ENCODE measurements at regions not wholly inside any gene's neighbourhood (a gene's known extent, or its start where the extent isn't known, plus 50 kb on each side); places are given as distances from the start of the nearest gene placed in this dataset.

DNA sequence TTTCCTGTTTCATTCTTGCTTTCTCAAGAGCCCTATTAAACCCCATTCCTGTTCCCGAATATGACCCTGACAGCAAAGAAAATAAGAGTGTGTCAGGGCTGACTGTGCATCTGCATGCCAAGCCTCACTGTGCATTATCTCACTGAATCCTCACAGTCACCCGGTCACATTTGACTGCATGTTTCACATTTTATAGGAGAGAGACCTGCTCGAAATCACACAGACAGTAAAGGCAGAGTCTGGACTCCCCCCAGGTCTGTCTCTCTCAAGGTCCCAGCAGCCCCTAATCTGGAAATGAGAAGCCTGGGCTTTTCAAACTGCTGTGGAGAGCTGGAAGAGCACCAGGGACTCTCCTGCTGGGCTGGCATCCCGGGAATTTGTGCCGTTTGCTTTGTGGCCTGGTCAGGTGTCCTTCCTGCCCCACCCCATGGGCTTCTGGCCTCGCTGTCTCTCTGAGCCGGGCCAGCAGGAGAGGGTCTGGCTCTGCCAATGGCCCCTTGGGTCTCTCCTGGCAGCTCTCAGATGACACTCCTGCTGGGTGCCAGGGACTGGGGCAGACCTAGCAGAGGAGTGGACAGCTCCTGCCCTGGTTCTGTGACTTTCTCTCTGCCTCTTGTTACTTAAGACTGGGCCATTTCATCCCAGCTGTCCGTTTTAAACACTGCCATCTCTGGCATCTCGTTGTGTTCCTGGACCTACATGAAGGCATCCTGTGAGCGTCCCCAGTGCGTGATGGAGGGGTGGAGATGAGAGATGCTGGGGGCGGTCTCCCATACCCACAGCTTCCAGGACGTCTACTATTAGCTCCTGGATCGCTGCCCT is 173.6 kb downstream of the ARHGAP12 start:
- no peak for DNase-seq

DNA sequence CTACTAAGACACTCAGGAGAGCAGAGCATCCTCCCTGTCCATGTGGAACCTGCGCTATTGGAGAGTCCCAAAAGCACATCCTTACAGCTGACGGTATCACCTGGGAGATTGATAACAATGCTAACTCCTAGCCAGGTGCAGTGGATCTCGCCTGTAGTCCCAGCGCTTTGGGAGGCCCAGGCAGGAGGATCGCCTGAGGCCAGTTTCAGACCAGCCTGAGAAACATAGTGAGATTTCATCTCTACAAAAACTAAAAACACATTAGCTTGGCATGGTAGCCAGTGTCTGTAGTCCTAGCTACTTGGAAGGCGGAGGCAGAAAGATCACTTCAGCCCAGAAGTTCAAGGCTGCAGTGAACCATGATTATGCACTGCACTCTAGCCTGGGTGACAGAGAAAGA is 174.9 kb downstream of the ARHGAP12 start:
- no peak for DNase-seq

- no peak for DNase-seq
These were observed 176.5 kb downstream of the ARHGAP12 start for GRCh38 chr10:31752170-31752569.

DNA sequence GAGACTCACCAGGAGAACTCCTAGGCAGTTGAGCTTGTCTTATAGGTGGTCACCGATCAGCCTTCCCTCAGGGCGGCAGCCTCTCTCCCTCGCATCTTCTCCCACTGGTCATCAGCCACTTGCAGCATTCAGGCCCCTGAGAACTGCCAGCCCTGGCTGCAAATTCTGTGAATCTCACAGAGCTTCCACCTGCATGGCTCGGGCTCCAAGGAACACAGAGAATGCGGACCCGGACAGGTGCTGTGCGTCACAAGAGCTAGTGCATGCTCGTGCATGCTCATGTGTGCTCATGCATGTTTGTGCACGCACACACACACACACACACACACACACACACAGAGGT is 176.9 kb downstream of the ARHGAP12 start:
- no peak for DNase-seq

- DNase-seq = no peak
These were observed 177.4 kb downstream of the ARHGAP12 start for GRCh38 chr10:31751051-31751737.

DNA sequence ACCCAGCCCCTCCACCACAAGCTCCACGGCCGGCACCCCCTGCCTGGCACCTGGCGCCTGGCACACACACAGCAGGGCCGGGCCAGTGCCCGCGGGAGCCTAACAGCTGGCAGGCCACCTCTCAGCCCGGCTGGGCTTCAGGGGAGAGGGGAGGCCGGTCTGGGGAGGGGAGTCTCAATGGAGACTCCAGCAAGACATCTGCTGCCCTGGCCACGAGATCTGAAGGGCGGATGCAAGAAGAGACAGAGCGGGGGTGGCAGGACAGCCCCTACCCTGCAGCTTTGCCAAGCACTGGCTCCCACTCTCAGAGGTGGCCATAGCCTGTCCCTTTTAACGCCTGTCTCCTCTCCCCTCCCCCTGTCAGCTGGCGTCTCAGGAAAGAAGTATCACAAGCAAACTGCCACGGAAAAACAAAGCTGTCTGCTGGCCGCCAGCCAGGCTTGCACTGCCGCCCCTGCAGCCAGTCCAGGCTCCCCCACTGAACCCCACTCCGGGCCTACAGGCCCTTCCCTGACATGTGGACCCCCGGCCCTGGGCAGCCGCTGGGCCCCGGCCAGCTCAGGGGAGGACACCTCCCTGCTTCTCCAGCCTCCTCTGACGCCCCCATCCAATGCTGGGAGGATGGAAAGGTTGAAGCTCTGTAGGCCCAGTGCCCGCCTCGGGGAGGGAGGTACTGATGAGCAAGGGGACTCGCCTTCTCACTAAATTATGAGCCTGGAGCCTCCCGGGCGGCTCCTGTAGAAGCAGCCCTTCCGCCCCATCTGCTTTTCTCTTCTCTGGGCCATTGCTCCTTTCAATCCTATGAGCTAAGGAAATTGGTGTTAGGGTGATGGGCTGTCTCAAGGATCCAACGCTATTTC is 178.4 kb downstream of the ARHGAP12 start:
- no peak for DNase-seq

- no peak for DNase-seq
These were observed 179.3 kb downstream of the ARHGAP12 start for GRCh38 chr10:31749301-31749700.

GRCh38 chr10:31745612-31746376 is 182.8 kb downstream of the ARHGAP12 start:
- no peak for DNase-seq

DNA sequence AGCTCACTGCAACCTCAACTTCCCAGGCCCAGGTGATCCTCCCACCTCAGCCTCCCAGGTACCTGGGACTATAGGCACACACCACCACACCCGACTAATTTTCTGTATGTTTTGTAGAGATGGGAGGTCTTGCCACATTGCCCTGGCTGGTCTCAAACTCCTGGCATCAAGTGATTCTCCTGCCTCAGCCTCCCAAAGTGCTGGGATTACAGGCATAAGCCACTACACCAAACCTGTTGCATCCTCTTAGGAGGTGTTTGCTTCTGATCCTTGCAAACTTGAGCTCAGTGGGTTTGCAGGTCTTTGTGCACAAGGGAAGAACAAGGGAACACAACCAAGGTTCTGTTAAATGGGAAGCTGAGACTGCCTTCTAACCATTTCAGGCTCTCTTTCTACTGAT is 184.6 kb downstream of the ARHGAP12 start:
- DNase-seq = no peak

GRCh38 chr10:31742255-31742654 is 186.4 kb downstream of the ARHGAP12 start:
- no peak for DNase-seq

GRCh38 chr10:31741473-31741872 is 187.2 kb downstream of the ARHGAP12 start:
- no peak for DNase-seq

DNA sequence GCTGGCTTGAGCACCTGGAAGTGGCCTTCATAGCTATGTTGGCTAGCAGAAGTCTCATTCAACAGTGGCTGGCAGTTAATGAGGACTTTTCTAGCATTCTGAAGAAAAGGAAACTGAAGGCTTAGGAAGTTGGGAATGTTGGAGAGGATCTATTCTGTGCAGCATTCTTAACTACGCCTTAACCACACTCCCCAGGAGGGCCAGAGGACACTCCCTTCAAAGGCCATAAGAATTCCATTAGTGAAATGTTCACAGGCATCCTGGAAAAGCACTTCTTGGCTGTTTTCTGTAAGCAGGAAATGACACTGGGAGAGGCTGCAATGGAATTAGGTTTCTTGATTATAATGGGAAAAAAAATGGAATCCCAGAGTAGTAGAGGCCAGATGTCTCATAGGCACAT is 188.9 kb downstream of the ARHGAP12 start:
- DNase-seq = no peak

GRCh38 chr10:31739146-31739545 is 189.5 kb downstream of the ARHGAP12 start:
- no peak for DNase-seq

GRCh38 chr10:31731711-31732110 is 196.9 kb downstream of the ARHGAP12 start:
- no peak for DNase-seq

- DNase-seq = no peak
These were observed 197.9 kb downstream of the ARHGAP12 start for GRCh38 chr10:31730776-31731175.

- no peak for DNase-seq
These were observed 199.9 kb downstream of the ARHGAP12 start for GRCh38 chr10:31728698-31729224.

GRCh38 chr10:31725436-31725835 is 203.2 kb downstream of the ARHGAP12 start:
- no peak for DNase-seq

- no peak for DNase-seq
These were observed 204.3 kb downstream of the ARHGAP12 start for GRCh38 chr10:31724296-31724695.

GRCh38 chr10:31723106-31723750 is 205.4 kb downstream of the ARHGAP12 start:
- DNase-seq = no peak

DNA sequence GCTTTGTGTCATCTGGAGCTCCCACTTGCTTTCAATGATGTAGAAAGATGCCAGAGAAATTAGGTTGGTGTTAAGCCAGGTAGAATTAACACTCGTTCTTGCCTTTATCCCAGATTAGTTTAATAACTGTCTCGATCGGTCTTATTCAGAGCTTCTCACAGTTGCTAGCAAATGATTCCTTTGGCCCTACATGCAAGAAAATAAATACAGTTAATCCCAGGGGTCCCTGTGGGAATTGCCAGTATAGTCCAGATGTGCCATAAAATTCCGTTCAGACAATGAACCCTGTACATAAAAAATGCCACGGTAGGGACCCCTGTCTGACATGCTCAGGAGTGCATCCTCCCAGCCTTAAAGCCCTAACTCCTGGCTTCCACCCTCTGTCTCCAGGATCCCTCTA is 207.5 kb downstream of the ARHGAP12 start:
- DNase-seq = no peak

DNA sequence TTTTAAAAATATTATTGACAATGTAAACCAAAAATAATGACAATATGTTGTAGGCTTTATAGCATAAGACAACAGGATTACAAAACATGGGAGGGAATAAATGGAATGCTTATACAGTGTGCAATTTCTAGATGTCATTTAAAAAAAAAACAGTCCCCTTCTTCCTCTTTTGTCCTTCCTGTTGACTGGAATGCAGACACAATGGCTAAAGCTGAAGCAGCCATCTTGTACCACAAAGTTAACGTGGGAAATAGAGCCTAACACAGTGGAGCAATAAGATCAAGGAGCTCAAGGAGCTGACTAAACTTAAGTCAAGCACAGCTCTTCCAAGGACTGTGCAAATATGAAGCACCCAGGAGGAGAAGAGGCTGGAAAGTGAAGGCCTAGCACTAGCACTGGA is 208.1 kb downstream of the ARHGAP12 start:
- no peak for DNase-seq

- DNase-seq = no peak
These were observed 219.2 kb downstream of the ARHGAP12 start for GRCh38 chr10:31709476-31709875.
